ENCODE measurements at regions not wholly inside any gene's neighbourhood (a gene's known extent, or its start where the extent isn't known, plus 50 kb on each side); places are given as distances from the start of the nearest gene placed in this dataset.

DNA sequence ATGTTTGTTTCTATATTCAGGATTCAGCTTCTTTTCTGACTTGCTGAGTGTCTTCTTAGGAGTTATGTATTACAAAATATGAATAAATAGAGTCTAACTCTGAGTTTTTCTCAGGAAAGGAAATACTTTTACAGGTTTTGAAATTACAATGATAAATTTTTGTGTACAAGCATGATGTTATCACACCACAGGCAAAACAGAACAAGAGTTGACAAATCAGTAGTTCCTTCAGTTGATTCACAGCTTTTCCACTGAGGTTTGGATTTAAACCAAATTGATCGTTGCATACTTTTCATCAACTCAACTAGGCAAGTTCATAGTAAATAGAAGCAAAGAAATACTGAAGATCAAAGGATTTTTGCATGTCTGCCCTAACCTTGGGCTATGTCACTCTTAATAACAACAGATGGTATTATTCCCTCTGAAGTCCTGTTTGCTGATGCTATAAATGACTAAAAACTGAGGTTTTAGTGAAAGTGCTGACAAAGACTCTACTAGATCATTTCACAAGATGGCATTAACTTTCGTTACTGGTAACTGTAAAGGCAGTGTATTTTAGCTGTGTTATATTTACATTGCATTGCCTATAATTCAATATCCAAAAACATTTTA is 520.2 kb downstream of the FLRT2 start:
- TF ChIP-seq, protein P1, sequence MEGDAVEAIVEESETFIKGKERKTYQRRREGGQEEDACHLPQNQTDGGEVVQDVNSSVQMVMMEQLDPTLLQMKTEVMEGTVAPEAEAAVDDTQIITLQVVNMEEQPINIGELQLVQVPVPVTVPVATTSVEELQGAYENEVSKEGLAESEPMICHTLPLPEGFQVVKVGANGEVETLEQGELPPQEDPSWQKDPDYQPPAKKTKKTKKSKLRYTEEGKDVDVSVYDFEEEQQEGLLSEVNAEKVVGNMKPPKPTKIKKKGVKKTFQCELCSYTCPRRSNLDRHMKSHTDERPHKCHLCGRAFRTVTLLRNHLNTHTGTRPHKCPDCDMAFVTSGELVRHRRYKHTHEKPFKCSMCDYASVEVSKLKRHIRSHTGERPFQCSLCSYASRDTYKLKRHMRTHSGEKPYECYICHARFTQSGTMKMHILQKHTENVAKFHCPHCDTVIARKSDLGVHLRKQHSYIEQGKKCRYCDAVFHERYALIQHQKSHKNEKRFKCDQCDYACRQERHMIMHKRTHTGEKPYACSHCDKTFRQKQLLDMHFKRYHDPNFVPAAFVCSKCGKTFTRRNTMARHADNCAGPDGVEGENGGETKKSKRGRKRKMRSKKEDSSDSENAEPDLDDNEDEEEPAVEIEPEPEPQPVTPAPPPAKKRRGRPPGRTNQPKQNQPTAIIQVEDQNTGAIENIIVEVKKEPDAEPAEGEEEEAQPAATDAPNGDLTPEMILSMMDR (IDR thresholded peaks at IDR 0.05; ENCODE audit: low read depth, low read length, missing input control) = no peak
- TF ChIP-seq FOXA1 (IDR thresholded peaks at IDR 0.05) = no peak
- no peak for TF ChIP-seq SP1 (IDR thresholded peaks at IDR 0.05)
- no peak for TF ChIP-seq RXRA (IDR thresholded peaks at IDR 0.05)
- no peak for TF ChIP-seq YY1 (IDR thresholded peaks at IDR 0.05)
- TF ChIP-seq, protein P2, sequence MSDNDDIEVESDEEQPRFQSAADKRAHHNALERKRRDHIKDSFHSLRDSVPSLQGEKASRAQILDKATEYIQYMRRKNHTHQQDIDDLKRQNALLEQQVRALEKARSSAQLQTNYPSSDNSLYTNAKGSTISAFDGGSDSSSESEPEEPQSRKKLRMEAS (IDR thresholded peaks at IDR 0.05) = no peak
- no peak for TF ChIP-seq GABPA (IDR thresholded peaks at IDR 0.05 in 1 of 2, conservative IDR thresholded peaks at IDR 0.05 in 1 of 2)
- TF ChIP-seq TAF1 (conservative IDR thresholded peaks at IDR 0.05) = no peak
- TF ChIP-seq JUND (IDR thresholded peaks at IDR 0.05) = no peak
